ENCODE measurements at regions not wholly inside any gene's neighbourhood (a gene's known extent, or its start where the extent isn't known, plus 50 kb on each side); places are given as distances from the start of the nearest gene placed in this dataset.
"Not testable (repeated sequence)": the region's sequence is repeated elsewhere in the genome, so short reads cannot be mapped to it uniquely, and the experiment has no call there.

DNA sequence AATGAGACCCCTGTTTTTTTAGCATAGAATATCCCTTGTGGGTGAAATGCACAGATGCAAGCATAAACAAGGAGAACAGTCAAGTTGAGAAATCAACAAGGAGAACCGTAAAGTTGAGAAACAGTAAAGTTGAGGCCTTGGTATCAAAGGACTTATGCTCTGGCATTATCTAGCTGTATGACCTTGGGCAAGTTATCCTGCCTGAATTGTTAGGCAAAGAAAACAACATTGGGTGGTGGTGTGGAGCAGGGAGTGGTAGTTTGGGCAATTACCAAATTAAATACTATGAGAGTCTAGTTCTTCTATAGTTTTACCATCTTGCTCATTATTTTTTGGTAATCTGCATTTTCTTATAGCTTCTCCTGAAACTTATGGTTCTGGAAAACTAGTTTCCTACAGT, 573.4 kb upstream of the ARPP21 start:
- no peak for DNase-seq

DNA sequence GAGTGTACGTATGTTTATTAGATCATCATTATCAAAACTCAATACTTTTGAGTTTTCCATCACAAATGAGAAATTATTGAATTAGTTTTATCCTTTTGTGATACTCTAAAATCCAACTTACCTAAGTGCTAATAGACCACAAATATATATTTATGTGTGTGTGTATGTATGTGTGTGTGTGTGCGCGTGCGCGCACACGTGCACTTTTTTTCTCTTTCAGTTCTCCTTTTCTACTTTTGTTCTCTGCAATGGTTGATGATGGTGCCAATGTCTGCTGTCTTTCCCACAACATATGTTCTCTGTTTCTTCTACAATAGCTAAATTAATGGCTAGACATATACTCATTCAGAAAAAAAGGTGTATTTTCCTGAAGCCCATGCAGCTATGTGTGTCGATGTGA, 571.6 kb upstream of the ARPP21 start:
- no peak for DNase-seq

DNA sequence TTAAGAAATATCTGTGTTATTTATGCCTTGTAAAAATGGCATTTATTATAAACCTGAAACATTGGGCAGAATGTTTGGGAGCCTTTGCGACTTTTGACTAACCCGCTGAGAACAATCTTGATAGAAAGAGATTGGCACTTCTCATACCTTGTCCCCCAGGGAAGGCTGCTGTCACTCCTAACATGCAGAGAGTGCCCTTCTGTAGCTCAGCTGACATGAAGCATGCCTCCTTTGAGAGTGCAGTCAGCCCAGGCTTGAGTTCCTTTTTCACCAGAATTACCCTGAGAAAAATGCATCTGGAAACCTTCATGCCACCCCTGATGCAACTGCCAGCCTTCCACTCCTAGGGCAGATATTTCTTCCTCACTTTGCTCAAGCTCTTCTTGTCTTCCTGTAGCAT, 569.2 kb upstream of the ARPP21 start:
- no peak for DNase-seq

DNA sequence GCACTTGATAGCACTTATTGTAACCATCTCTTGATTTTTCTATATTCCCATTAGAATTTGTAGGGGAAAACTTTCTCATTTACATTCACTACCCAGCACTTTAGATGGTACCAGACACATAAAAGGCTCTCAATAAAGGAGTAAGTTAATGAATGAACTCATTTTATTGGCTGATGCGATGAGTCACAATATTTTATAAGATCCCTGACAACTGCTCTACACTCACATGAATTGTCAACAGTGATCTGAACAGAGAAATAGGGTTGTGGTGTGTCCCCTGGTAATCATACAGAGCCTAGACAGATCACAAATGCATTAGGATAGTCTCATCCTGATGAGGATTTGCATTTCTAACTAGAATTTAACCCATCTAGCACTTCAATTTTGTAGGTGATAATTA, 567.6 kb upstream of the ARPP21 start:
- DNase-seq = no peak

DNA sequence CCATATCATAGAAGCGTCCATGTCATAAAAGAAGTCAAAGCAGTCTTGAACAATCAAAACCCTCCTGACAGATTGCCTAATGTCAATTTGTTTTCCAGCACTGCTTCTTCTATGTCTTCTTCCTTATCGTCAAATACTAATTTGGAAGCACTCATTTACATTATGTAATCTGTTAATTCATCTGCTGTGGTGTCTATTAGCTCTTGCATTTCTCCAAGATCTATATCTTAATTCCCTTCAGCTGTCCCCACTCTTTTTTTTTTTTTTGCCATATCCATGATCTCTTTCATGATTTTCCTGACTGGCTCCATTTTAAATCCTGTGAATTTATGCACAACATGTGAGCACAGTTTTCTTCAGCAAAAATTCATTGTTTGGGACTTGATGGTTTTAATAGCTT, 560.5 kb upstream of the ARPP21 start:
- DNase-seq = no peak

DNA sequence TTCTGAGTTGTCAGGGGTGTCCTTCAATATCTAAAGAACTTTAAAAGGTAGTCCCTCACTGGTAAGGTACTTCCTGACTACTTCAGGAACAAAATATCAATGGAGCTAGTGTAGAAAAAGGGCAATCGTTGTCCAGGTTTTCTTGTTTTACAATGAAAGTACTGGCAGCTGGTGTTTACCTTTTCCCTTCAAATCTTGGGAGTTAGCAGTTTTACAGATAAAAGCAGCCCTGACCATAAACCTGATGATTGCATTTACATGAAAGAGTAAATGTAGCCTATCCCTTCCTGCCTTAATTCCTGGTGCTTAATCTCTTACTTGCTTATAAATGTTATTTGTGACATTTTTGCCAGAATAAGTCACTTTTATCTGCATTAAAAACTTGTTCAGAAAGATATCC, 559.9 kb upstream of the ARPP21 start:
- no peak for DNase-seq

DNA sequence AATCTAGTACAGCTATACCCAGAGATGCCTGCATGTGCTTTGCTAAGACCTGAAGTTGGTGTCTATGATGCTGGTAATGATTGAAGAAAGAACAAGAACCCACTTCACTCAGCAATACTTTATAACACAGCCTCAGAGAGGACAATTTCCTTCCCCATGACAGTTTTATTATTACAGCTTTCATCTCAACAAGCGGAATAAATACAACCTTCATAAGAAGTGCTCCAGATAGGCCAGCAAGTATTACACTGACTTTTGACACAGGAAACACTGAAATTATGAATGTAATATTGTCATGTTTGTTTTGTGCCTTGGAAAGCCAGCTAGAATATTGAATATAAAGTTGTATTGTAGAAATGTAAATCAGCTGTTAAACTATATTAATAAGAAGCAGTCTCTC, 557.4 kb upstream of the ARPP21 start:
- no peak for DNase-seq

DNA sequence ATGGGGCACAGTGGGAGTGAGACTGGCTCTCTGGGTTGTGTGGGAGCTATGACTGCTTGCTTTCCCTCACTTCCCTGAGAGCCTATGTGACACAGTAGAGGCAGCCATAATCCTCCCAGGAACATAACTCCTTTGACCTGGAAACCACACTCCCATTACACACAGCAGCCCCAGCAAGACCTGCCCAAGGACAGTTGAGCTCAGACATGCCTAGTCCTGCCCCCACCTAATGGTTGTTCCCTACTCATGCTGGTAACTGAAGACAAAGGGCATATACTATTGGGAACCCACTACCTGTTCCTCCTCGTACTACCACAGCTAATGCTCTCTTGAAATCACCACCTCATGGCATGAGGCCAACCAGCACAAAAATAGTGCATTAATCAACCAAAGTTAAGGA, 550.4 kb upstream of the ARPP21 start:
- no peak for DNase-seq

DNA sequence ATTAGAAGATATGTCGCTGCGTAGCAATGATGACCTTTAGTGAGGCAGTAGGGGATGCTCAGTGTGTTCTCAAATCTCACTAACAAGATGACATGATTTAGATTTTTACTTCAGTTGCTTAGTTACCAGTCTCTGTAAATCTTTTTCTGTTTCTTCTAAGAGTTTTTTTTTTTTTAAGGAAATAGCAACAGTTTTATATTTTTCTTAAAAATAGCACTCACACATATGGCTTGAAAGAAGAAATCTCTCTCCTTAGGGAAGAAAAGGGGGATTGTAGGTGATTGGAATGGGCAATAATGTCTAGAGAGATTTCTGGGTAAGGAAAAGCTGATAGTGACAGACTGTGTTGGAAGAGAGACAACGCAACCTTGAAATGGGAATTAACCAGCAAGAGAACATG, 524.6 kb upstream of the ARPP21 start:
- DNase-seq = no peak

DNA sequence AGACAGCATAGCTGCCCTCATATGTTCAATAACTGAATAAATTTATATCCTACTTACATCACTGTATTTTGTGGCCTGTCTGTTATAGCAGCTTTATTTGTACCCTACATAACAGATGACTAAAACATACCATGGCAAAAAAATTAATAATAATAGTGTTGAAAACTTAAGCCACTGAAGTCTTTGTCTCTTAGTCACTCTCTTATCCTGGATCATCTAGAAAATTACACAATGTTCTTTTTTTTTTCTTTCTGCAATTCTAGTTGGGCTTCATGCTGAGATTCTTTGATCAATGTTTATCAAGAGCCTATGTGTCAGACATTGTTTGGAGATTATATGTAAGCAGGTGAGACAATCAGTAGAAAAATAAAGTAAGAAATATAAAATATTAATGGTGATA, 519.3 kb upstream of the ARPP21 start:
- no peak for DNase-seq

DNA sequence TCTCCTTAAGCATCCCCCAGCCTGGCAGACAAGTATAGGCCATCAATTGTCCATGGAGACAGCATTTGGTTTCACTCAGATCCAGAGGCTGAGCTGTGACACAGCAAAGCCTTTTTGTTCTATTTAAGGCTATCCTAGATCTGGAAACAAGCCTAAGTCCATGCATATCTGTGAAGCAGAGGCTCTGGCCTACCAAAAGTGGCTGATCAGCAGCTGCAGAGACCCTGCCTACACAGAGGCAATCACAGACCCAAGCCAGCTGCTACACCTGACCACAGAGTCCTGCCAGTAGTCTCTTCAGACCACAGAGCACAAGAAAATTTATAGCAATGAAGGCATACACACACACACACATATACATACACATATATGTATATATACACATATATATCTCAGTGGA, 501.7 kb upstream of the ARPP21 start:
- no peak for DNase-seq

DNA sequence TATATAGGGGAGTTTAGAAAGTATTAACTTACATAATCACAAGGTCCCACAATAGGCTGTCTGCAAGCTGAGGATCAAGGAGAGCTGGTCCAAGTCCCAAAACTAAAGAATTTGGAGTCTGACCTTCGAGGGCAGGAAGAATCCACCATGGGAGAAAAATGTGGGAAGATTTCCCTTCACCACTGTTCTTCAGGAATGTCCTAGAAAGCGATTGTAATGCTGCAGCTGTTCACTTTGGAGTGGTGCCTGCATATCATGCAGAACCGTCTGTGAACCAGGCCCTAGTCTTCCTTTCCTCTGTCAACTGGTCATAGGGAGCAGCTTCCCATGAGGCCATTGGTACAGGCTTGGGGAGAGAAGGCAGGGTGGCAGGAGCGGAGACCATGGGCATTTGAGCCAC, 497.9 kb upstream of the ARPP21 start:
- DNase-seq = no peak

DNA sequence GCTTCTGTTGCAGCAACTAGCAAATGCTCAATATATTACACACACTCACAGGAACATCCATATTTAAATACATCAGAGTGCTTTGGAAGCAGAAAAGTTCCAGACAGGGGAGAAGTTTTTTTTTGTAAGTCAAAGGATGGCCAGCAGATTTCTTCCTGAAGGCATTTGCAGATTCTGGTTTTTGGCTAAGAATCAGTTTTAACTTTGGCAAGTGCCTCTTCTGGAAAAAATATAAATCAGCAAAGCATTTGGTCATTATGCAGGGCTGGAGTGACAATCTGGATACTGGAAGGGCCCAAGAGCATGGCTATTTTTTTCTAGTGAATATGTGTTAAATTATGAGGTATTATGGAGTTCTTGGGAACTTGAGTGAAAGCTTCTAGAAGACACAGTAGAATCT, 495.3 kb upstream of the ARPP21 start:
- DNase-seq = no peak

DNA sequence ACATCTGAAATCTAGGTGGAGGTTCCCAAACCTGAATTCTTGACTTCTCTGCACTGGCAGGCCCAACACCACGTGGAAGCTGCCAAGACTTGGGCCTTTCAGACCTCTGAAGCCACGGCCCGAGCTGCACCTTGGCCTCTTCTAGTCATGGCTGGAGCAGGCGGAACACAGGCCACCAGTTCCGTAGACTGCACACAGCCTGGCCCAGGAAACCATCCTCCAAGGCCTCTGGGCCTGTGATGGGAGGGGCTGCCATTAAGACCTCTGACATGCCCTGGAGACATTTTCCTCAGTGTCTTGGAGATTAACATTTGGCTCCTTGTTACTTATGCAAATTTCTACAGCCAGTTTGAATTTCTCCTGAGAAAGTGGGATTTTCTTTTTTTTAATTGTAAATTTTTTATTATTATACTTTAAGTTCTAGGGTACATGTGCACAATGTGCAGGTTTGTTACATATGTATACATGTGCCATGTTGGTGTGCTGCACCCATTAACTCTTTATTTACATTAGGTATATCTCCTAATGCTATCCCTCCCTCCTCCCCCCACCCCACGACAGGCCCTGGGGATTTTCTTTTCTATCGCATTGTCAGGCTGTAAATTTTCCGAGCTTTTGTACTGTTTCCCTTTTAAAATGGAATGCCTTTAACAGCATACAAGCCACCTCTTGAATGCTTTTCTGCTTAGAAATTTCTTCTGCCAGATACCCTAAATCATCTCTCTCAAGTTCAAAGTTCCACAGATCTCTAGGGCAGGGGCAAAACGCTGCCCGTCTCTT, 492.9 kb upstream of the ARPP21 start:
- DNase-seq = not testable (repeated sequence)

DNA sequence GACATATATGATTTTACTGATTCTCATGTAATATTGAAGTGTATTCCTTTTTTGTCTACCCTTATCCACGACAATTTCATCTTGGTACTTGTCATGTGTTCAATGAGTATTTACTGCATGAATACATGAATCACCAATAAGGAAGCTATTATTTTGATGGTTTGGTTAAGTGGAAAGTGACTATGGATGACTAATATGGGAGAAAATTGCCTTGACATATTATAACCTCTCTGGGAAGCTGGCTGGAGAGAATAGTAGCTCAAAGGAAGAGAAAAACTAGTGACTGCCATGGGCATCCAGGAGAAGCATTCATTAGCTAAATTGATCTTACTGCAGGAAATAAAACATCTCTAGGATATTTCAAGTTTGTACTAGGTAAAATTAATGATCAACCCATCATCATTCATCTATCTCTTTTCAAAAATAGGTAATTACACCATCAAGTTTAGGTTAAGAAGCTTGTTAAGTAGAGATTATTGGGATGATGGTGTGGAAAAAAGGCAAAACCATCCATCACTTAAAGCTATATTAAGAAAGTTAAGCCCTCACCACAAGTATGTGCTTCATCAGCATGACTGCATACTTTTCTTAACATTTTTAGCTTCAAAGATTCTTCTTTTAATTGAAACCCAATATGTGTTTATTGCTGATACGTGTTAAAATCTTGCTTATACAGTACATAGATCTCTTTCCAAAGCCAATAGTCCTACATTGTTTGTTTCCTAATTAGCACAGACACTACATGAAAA, 455.2 kb upstream of the ARPP21 start:
- no peak for DNase-seq

DNA sequence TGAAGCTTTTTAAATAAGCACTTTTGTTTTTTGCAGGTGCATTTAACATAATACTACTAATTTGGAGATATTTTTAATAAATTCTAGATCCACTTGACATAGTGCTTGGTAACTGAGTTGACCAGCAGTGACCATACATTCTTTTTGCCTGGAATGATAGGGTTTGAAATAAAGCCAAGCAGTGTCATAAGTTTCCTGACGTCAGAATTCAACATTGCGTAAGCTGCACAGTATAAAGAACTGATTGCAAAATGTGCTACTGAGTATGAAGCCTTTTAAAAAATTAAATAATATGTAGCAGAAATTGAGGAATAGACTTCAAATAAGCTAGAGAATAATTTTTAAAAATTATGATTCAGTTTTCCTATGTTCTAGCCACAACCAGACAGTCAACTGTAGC, 454.6 kb upstream of the ARPP21 start:
- no peak for DNase-seq

DNA sequence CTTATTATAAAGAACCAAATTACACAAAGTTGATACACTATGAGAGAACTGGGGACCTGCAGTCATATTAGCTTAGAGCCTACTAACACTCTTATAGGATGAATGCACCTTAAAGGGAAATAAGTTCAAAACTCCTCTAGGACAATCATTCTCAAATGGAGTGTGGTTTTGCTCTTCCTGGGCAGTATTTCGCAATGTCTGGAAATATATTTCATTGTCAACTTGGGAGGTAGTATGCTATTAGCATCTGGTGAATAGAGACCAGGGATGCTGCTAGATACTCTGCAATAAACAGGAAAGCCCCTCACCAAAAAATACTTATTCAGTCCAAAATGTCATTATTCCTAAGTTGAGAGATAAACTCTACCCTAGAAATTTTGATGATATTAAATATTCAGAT, 451.4 kb upstream of the ARPP21 start:
- no peak for DNase-seq

DNA sequence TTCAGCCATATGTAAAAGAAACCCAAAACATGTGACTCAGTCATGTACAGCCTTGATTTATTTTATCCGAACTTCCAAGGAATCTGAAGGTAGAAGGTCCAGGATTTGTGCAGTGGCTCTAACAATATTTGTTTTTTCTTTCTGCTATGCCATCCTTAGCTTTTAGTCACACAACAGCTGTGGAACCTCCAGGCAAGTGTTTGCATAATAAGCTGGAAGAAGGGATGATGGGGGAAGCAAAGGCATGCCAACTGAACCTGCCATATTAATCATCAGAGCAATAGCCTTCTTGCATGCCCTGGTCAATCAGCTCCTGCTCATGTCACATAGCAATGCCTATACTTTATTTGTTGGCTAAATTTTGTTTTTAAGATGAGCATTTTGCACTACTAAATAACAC, 444.7 kb upstream of the ARPP21 start:
- no peak for DNase-seq

DNA sequence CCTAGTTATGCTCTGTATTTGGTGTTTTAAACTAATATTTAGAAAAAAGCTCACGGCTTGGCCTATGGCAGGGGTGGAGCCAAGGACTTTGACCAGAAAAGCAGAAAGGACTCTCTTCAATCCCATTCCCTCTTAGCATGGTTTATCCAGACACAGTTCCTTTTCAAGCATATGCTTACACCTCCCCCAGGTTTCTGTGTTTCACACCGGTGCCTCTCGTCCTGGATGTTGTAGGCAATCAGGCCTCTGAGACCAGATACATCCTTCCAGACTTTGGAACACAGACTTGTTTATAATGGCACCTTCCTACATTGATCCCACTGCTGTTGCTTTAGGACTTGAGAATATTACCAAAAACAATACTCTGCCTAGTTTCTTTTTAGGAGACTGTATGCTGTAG, 440.5 kb upstream of the ARPP21 start:
- no peak for DNase-seq

DNA sequence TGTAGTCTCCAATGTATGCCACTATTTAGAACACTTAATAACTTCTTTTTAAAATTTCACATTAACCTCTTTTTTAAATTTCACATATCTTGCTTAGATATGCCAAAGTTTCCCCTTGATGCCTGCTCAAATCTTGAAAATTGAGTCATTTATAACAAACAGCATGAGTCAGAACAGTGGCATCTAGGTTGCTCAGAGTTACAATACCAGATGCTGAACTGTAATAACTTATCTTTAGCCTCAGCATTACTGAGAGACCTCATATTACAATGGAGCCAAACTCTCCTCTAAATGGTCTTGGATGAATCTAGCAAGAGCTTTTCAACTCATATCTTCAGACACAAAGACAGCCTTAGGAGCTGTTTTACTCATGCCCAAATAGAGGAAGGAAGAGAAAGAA, 439.3 kb upstream of the ARPP21 start:
- DNase-seq = no peak

DNA sequence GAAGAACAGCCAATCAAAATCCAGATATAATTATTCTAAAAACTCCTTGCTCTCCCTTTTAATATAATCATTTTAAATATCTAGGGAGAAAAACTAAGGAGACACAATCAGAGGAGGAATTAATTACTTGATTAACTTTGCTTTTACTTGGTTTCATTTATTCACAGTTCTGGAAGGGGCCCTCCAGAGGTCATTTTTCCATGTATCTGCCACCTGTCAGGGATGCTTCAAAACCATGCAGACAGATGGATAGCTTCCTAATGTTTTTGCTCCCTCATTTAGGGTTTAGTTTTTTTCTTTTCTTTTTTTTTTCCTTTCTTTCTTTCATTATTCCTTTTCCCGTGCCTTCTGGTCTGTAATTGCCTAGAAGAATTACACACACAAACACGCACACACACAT, 438.1 kb upstream of the ARPP21 start:
- no peak for DNase-seq

DNA sequence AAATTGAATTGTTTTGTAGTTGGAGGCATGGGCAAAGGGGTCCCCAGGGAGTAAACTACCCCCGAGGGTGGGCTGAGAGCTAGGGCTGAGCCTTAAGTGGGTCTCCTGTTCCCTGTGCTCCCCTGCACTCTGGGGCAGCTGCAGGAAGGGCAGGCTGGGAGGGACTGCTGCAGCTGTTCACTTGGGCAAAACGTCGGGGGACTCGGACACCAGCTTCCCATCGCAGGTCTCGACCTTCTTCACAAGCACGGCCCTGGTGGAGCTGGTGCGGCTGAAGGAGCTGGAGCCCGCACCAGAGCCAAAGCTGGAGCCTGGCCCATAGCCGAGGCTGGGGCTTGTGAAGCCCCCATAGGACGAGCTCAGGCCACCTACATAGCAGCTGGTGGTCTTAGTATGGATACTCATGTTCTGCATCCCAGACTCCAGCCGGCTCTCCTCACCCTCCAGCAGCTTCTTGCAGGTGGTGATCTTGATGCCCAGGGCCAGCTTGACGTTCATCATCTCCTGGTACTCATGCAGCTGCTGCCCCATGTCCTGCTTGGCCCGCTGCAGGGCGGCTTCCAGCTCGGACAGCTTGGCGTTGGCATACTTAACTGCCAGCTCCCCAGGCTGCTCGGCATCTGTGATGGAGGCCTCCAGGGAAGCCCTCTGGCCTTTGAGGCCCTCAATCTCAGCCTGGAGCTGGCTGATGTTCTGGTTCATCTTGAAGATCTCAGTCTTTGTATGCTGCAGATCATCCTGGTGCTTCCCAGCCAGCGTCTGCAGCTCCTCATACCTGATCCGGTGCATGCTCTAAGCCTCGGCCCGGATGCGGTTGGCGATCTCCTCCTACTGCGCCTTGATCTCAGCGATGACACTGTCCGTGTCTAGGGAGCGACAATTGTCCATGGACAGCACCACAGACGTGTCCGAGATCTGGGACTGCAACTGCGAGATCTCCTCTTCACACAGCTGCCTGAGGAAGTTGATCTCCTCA, 423.5 kb upstream of the ARPP21 start:
- DNase-seq = no peak

DNA sequence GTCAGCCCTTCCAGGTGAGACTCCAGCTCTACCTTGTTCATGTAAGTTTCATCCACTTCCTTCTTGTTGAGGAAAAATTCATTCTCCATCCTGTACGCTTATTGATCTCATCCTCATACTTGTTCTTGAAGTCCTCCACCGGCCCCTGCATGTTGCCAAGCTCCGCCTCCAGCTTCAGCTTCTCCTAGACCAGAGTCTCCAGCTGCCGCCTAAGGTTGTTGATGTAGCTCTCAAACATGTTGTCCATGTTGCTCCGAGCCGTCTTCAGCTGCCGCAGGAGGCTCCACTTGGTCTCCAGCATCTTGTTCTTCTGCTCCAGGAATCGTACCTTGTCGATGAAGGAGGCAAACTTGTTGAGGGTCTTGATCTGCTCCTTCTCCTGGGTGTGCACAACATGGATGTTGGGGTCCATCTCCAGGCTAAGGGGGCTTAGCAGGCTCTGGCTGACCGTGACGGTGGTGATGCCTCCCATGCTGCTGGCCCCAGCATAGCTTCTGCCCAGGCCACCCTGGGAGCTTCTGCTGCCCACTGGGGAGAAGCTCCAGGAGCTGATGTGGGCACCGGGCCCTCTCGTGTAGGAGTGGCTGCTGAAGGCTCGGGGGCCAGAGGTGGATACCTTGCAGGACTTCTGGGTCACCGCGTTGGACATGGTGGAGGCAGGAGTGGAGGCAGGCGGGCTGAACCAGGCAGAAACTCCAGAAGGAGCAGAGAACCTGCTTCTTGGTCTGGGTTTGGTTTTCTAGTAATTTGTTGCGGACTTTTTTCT, 422.6 kb upstream of the ARPP21 start:
- DNase-seq = no peak
